OCI-LY3 (cell line): ENCODE measurements at regions not wholly inside any gene's neighbourhood (a gene's known extent, or its start where the extent isn't known, plus 50 kb on each side); places are given as distances from the start of the nearest gene placed in this dataset.

Experiments used
- H2AFZ ChIP-seq: fragments of 200-600, 300-600 bp; shearing (Covaris generic); 2 replicates; pipeline ENCODE4 v1.6.0; 2014; ENCODE audit warnings: antibody characterized with exemption, low read depth, low read length
- H3K27ac ChIP-seq: fragments of 200-600, 300-600 bp; sonication (generic); 2 replicates; pipeline ENCODE4 v1.5.1; 2014; ENCODE audit warnings: mild to moderate bottlenecking, low read length, moderate library complexity, mixed read lengths
- H3K27me3 ChIP-seq: fragments of 200-600, 300-600 bp; sonication (generic); 2 replicates; pipeline ENCODE4 v1.6.1; 2014; ENCODE audit warnings: low read depth, low read length, mixed read lengths
- H3K36me3 ChIP-seq: fragments of 200-600, 300-600 bp; sonication (generic); replicated peaks from 2 replicates; pipeline ENCODE3; 2014; ENCODE audit warnings: low read depth, low read length, mixed read lengths
- H3K4me1 ChIP-seq: fragments of 300-600, 200-600 bp; sonication (generic); 2 replicates; pipeline ENCODE4 v1.6.1; 2014; ENCODE audit warnings: low read length, mixed read lengths
- H3K4me2 ChIP-seq: fragments of 200-600, 300-600 bp; sonication (generic); 2 replicates; pipeline ENCODE4 v1.6.1; 2014; ENCODE audit warnings: low read length, mixed read lengths
- H3K4me3 ChIP-seq: fragments of 300-600, 200-600 bp; sonication (generic); 2 replicates; pipeline ENCODE4 v1.5.1; 2014; ENCODE audit warnings: antibody characterized with exemption, mild to moderate bottlenecking, low read length, moderate library complexity
- H3K79me2 ChIP-seq: fragments of 300-600, 200-600 bp; shearing (Covaris generic); 2 replicates; pipeline ENCODE4 v1.6.1; 2014; ENCODE audit warnings: mild to moderate bottlenecking, low read length, mixed read lengths
- H3K9ac ChIP-seq: fragments of 300-600, 200-600 bp; shearing (Covaris generic); 2 replicates; pipeline ENCODE4 v1.6.0; 2014; ENCODE audit warnings: mild to moderate bottlenecking, low read length, moderate library complexity
- H3K9me3 ChIP-seq: fragments of 200-600, 300-600 bp; shearing (Covaris generic); 2 replicates; pipeline ENCODE4 v1.6.1; 2014; ENCODE audit warnings: low read length, mixed read lengths; ENCODE audit not compliant: insufficient read depth
- H4K20me1 ChIP-seq: fragments of 200-600, 300-600 bp; sonication (generic); 2 replicates; pipeline ENCODE4 v1.6.1; 2016; ENCODE audit warnings: low read length, mixed read lengths; ENCODE audit not compliant: insufficient read depth
- CTCF ChIP-seq: fragments of 200-600, 300-600 bp; sonication (generic); IDR thresholded peaks from 2 replicates; pipeline ENCODE4 v1.5.1; 2014; ENCODE audit warnings: antibody characterized with exemption, low read length, low read depth
- EZH2phosphoT487 ChIP-seq: fragments of 200-600 bp; shearing (Covaris generic); IDR thresholded peaks from 2 replicates; pipeline ENCODE4 v1.6.1; 2018; ENCODE audit warnings: antibody characterized with exemption, mixed run types, low read depth

GRCh38 chr20:24203526-24204183 lies 215.1 kb upstream of the GGTLC1 start:
- H3K4me2 ChIP-seq, result no peak overlapping the region
- no peak overlapping the region for H3K4me3 ChIP-seq
- no peaks in the 10 kb centered on the region for H4K20me1 ChIP-seq
- no peak overlapping the region for H2AFZ ChIP-seq
- H3K9me3 ChIP-seq, result no peaks in the 10 kb centered on the region
- TF ChIP-seq EZH2phosphoT487 (no peak), CTCF (no peak)
- no peak overlapping the region for H3K27ac ChIP-seq
- peaks cover 6% of the 10 kb centered on the region; the same call in 1 of the 2 replicates for H3K4me1 ChIP-seq
- no peaks in the 10 kb centered on the region for H3K27me3 ChIP-seq
- no peaks in the 10 kb centered on the region for H3K79me2 ChIP-seq
- H3K9ac ChIP-seq, result no peak overlapping the region
- H3K36me3 ChIP-seq, result no peaks in the 10 kb centered on the region

- Histone ChIP-seq H3K4me3 (no peak overlapping the region), H3K27me3 (no peaks in the 10 kb centered on the region), H2AFZ (no peak overlapping the region), H3K9ac (no peak overlapping the region), H3K4me2 (no peak overlapping the region), H4K20me1 (no peaks in the 10 kb centered on the region), H3K79me2 (no peaks in the 10 kb centered on the region), H3K36me3 (no peaks in the 10 kb centered on the region), H3K9me3 (no peaks in the 10 kb centered on the region), H3K4me1 (no peaks in the 10 kb centered on the region), H3K27ac (no peak overlapping the region)
- TF ChIP-seq CTCF (no peak), EZH2phosphoT487 (no peak)
Measured at GRCh38 chr20:24199501-24199900, 210.9 kb upstream of the GGTLC1 start.

GRCh38 chr20:24194143-24194542 lies 205.6 kb upstream of the GGTLC1 start:
- Histone ChIP-seq H3K4me3 (no peak overlapping the region), H4K20me1 (no peaks in the 10 kb centered on the region), H3K27ac (no peak overlapping the region), H3K9ac (no peak overlapping the region), H3K27me3 (no peaks in the 10 kb centered on the region), H3K4me2 (no peak overlapping the region), H3K9me3 (peaks cover 4% of the 10 kb centered on the region; the same call in 1 of the 2 replicates), H3K79me2 (no peaks in the 10 kb centered on the region), H3K36me3 (no peaks in the 10 kb centered on the region), H2AFZ (no peak overlapping the region), H3K4me1 (no peaks in the 10 kb centered on the region)
- TF ChIP-seq EZH2phosphoT487 (no peak), CTCF (no peak)

- Histone ChIP-seq H3K4me1 (peaks cover 8% of the 10 kb centered on the region), H3K36me3 (no peaks in the 10 kb centered on the region), H3K4me2 (no peak overlapping the region), H3K9me3 (peaks cover 4% of the 10 kb centered on the region; the same call in 1 of the 2 replicates), H3K9ac (no peak overlapping the region), H3K27ac (no peak overlapping the region), H4K20me1 (no peaks in the 10 kb centered on the region), H3K27me3 (no peaks in the 10 kb centered on the region), H3K79me2 (no peaks in the 10 kb centered on the region), H2AFZ (no peak overlapping the region), H3K4me3 (no peak overlapping the region)
- TF ChIP-seq CTCF (no peak), EZH2phosphoT487 (no peak)
Measured at GRCh38 chr20:24190905-24191304, 202.3 kb upstream of the GGTLC1 start.
